Prostate gland (tissue), 2 donors: ENCODE measurements at regions not wholly inside any gene's neighbourhood (a gene's known extent, or its start where the extent isn't known, plus 50 kb on each side); places are given as distances from the start of the nearest gene placed in this dataset.

ENCODE experiments used
- CTCF ChIP-seq, 4 experiments: fragments of 200-600 bp in 2 of 4; fragments of 450-650 bp in 2 of 4; sonication (generic) in 2 of 4; IDR thresholded peaks; 1 replicate in 3 of 4; 2 replicates in 1 of 4; pipeline ENCODE4 v1.5.1; 2016 to 2019; ENCODE audit warnings: antibody characterized with exemption in 4 of 4, mild to moderate bottlenecking in 2 of 4, moderate library complexity in 2 of 4
- POLR2A ChIP-seq: fragments of 450-650 bp; IDR thresholded peaks from one replicate; pipeline ENCODE4 v1.6.1; 2016; ENCODE audit warnings: antibody characterized with exemption, mild to moderate bottlenecking
- POLR2AphosphoS5 ChIP-seq: sonication (generic); formaldehyde crosslinking; IDR thresholded peaks from one replicate; pipeline ENCODE4 v1.6.1; 2017; ENCODE audit warnings: antibody characterized with exemption

- TF ChIP-seq CTCF (IDR thresholded peaks at IDR 0.05) (no peak), POLR2AphosphoS5 (no peak), POLR2A (no peak)
Observed at GRCh38 chr13:60957816-60958215, 457.8 kb downstream of the PCDH20 start.
